ENCODE measurements at regions not wholly inside any gene's neighbourhood (a gene's known extent, or its start where the extent isn't known, plus 50 kb on each side); places are given as distances from the start of the nearest gene placed in this dataset.

DNA sequence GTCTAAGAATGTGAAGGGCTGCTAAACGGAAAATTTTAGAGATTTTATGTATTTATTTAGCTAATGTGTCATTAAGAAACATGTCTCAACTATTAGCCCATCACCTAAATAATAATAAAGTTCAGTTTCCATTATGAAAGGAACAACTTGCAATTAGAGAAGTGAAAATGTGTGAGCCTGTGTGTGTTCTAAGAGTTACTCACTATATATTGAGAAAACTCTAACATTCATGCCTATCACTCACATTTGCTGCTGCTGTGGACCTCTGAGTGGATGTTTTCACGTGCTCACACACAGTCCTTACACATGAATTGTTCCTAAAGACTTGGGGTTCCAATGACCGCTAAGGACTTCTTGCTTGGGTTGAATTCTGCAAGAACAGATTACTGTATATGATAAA, 364.0 kb downstream of the TMA16 start:
- H2AK5ac ChIP-seq (ENCODE audit: low read length): no peak overlapping the region
- H3K79me2 ChIP-seq (ENCODE audit: control insufficient read depth, insufficient read depth, low read length): no peaks in the 10 kb centered on the region
- no peak for DNase-seq
- no peak overlapping the region for H3K18ac ChIP-seq (ENCODE audit: low read length)
- H4K8ac ChIP-seq (ENCODE audit: low read depth, low read length): no peak overlapping the region
- H3K4me2 ChIP-seq (ENCODE audit: low read length): no peak overlapping the region
- H2BK120ac ChIP-seq (ENCODE audit: low read depth, low read length): no peak overlapping the region
- WGBS (ENCODE audit: extremely low coverage, insufficient coverage, low lambda C conversion rate): no CpG with 5 or more reads among the region's 3 CpGs
- no peak overlapping the region for H3K4ac ChIP-seq (ENCODE audit: low read depth, low read length)
- no peak overlapping the region for H3K23ac ChIP-seq (ENCODE audit: low read length)
- no peaks in the 10 kb centered on the region for H3K27me3 ChIP-seq (ENCODE audit: insufficient read depth, low read length, poor library complexity)
- no peak overlapping the region for H3K9ac ChIP-seq (ENCODE audit: low read length)
- H2BK5ac ChIP-seq (ENCODE audit: low read length): no peak overlapping the region
- H3K4me1 ChIP-seq (ENCODE audit: control insufficient read depth, low read depth, low read length): no peaks in the 10 kb centered on the region
- H3K27ac ChIP-seq (ENCODE audit: low read depth, low read length): no peak overlapping the region
- H3K36me3 ChIP-seq (ENCODE audit: control insufficient read depth, insufficient read depth, low read length): no peaks in the 10 kb centered on the region
- no peak overlapping the region for H2BK15ac ChIP-seq (replicated peaks; ENCODE audit: low read depth)
- no peaks in the 10 kb centered on the region for H3K79me1 ChIP-seq (ENCODE audit: low read length)
- H3K4me3 ChIP-seq (ENCODE audit: low read length): no peak overlapping the region
- H3K56ac ChIP-seq (ENCODE audit: low read length): no peak overlapping the region
- no peak overlapping the region for H4K5ac ChIP-seq (ENCODE audit: low read length)

- no peaks in the 10 kb centered on the region for H3K79me1 ChIP-seq (ENCODE audit: low read length)
- no peak overlapping the region for H2BK15ac ChIP-seq (replicated peaks; ENCODE audit: low read depth)
- no peak overlapping the region for H2BK120ac ChIP-seq (ENCODE audit: low read depth, low read length)
- no peak overlapping the region for H3K9ac ChIP-seq (ENCODE audit: low read length)
- no peak overlapping the region for H3K4me3 ChIP-seq (ENCODE audit: low read length)
- no peaks in the 10 kb centered on the region for H3K36me3 ChIP-seq (ENCODE audit: control insufficient read depth, insufficient read depth, low read length)
- no peak overlapping the region for H3K18ac ChIP-seq (ENCODE audit: low read length)
- H4K8ac ChIP-seq (ENCODE audit: low read depth, low read length): no peak overlapping the region
- H3K4me2 ChIP-seq (ENCODE audit: low read length): no peak overlapping the region
- WGBS (ENCODE audit: extremely low coverage, insufficient coverage, low lambda C conversion rate): 100% methylated on average over 1 of the region's 2 CpGs
- no peaks in the 10 kb centered on the region for H3K79me2 ChIP-seq (ENCODE audit: control insufficient read depth, insufficient read depth, low read length)
- H3K27me3 ChIP-seq (ENCODE audit: insufficient read depth, low read length, poor library complexity): no peaks in the 10 kb centered on the region
- H2AK5ac ChIP-seq (ENCODE audit: low read length): no peak overlapping the region
- no peak overlapping the region for H3K23ac ChIP-seq (ENCODE audit: low read length)
- no peak overlapping the region for H4K5ac ChIP-seq (ENCODE audit: low read length)
- H2BK5ac ChIP-seq (ENCODE audit: low read length): no peak overlapping the region
- H3K56ac ChIP-seq (ENCODE audit: low read length): no peak overlapping the region
- no peaks in the 10 kb centered on the region for H3K4me1 ChIP-seq (ENCODE audit: control insufficient read depth, low read depth, low read length)
- no peak overlapping the region for H3K4ac ChIP-seq (ENCODE audit: low read depth, low read length)
- DNase-seq: no peak
- H3K27ac ChIP-seq (ENCODE audit: low read depth, low read length): no peak overlapping the region
Observed at GRCh38 chr4:163863082-163863481, 368.6 kb downstream of the TMA16 start.

- Histone ChIP-seq H4K5ac (ENCODE audit: low read length) (no peak overlapping the region), H3K56ac (ENCODE audit: low read length) (no peak overlapping the region), H3K9ac (ENCODE audit: low read length) (no peak overlapping the region), H3K36me3 (ENCODE audit: control insufficient read depth, insufficient read depth, low read length) (no peaks in the 10 kb centered on the region), H2BK15ac (replicated peaks; ENCODE audit: low read depth) (no peak overlapping the region), H3K4me2 (ENCODE audit: low read length) (no peak overlapping the region), H3K79me2 (ENCODE audit: control insufficient read depth, insufficient read depth, low read length) (no peaks in the 10 kb centered on the region), H4K8ac (ENCODE audit: low read depth, low read length) (no peak overlapping the region), H3K4ac (ENCODE audit: low read depth, low read length) (no peak overlapping the region), H2AK5ac (ENCODE audit: low read length) (no peak overlapping the region), H3K18ac (ENCODE audit: low read length) (no peak overlapping the region), H3K23ac (ENCODE audit: low read length) (no peak overlapping the region), H2BK120ac (ENCODE audit: low read depth, low read length) (no peak overlapping the region), H3K79me1 (ENCODE audit: low read length) (no peaks in the 10 kb centered on the region), H3K27ac (ENCODE audit: low read depth, low read length) (no peak overlapping the region), H3K27me3 (ENCODE audit: insufficient read depth, low read length, poor library complexity) (no peaks in the 10 kb centered on the region), H2BK5ac (ENCODE audit: low read length) (no peak overlapping the region), H3K4me1 (ENCODE audit: control insufficient read depth, low read depth, low read length) (no peaks in the 10 kb centered on the region), H3K4me3 (ENCODE audit: low read length) (no peak overlapping the region)
- no peak for DNase-seq
- no CpG with 5 or more reads among the region's 1 CpG for WGBS (ENCODE audit: extremely low coverage, insufficient coverage, low lambda C conversion rate)
Observed at GRCh38 chr4:163865010-163865409, 370.5 kb downstream of the TMA16 start.

DNA sequence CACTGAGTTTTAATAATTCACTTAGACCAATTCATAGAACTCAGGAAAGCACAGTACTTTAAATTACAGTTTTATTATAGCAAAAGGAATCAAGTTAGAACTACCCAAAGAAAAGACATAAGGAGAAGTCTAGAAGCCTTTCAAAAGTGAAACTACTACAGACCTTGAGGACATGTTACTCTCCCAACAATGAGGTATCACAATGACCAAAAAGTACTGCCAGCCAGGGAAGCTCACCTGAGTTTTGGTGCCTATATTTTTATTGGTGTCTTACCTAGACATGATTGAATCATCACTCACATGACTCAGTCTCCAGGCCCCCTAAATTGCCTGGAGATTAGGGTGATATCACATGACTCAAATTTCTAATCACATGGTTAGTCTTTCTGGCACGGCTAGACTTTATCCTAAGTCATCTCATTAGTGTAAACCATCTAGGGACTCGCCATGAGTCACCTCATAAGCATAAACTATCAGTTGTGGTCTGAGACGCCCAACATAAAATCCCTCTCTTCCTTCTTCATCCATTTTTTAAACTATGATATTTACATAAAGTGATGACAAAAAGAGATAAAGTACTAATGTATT, 372.3 kb downstream of the TMA16 start:
- Histone ChIP-seq H3K18ac (ENCODE audit: low read length) (no peak overlapping the region), H3K36me3 (ENCODE audit: control insufficient read depth, insufficient read depth, low read length) (no peaks in the 10 kb centered on the region), H3K9ac (ENCODE audit: low read length) (no peak overlapping the region), H3K27ac (ENCODE audit: low read depth, low read length) (no peak overlapping the region), H3K27me3 (ENCODE audit: insufficient read depth, low read length, poor library complexity) (no peaks in the 10 kb centered on the region), H3K23ac (ENCODE audit: low read length) (no peak overlapping the region), H3K79me1 (ENCODE audit: low read length) (no peaks in the 10 kb centered on the region), H3K4ac (ENCODE audit: low read depth, low read length) (no peak overlapping the region), H2BK120ac (ENCODE audit: low read depth, low read length) (no peak overlapping the region), H3K79me2 (ENCODE audit: control insufficient read depth, insufficient read depth, low read length) (no peaks in the 10 kb centered on the region), H4K8ac (ENCODE audit: low read depth, low read length) (no peak overlapping the region), H2AK5ac (ENCODE audit: low read length) (no peak overlapping the region), H2BK15ac (replicated peaks; ENCODE audit: low read depth) (no peak overlapping the region), H4K5ac (ENCODE audit: low read length) (no peak overlapping the region), H2BK5ac (ENCODE audit: low read length) (no peak overlapping the region), H3K4me3 (ENCODE audit: low read length) (no peak overlapping the region), H3K4me2 (ENCODE audit: low read length) (no peak overlapping the region), H3K56ac (ENCODE audit: low read length) (no peak overlapping the region), H3K4me1 (ENCODE audit: control insufficient read depth, low read depth, low read length) (no peaks in the 10 kb centered on the region)
- DNase-seq: peak; percentile 0
- WGBS (ENCODE audit: extremely low coverage, insufficient coverage, low lambda C conversion rate): no CpG with 5 or more reads among the region's 3 CpGs

DNA sequence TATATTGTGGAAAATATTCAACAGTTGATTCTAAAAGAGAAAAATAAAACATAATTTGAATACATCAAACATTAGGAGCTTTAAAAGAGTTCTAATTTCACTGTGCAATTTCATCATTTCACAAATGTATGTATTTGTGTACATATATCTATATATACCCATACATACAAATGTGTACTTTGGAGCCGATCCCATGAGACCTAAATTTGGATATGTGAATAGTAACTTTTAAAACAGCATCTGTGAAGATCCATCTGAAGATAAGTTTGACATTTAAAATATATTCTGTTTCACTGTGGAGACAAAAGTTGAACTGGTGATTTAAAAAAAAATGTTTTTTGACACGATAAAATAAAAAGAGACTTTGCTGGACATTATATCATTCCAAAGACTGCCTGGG, 374.0 kb downstream of the TMA16 start:
- H3K36me3 ChIP-seq (ENCODE audit: control insufficient read depth, insufficient read depth, low read length): no peaks in the 10 kb centered on the region
- H2BK5ac ChIP-seq (ENCODE audit: low read length): no peak overlapping the region
- no peak overlapping the region for H3K4me3 ChIP-seq (ENCODE audit: low read length)
- H3K23ac ChIP-seq (ENCODE audit: low read length): no peak overlapping the region
- H4K5ac ChIP-seq (ENCODE audit: low read length): no peak overlapping the region
- no peak overlapping the region for H4K8ac ChIP-seq (ENCODE audit: low read depth, low read length)
- no peak overlapping the region for H2BK15ac ChIP-seq (replicated peaks; ENCODE audit: low read depth)
- H2AK5ac ChIP-seq (ENCODE audit: low read length): no peak overlapping the region
- no peaks in the 10 kb centered on the region for H3K79me1 ChIP-seq (ENCODE audit: low read length)
- no peaks in the 10 kb centered on the region for H3K4me1 ChIP-seq (ENCODE audit: control insufficient read depth, low read depth, low read length)
- no peak overlapping the region for H2BK120ac ChIP-seq (ENCODE audit: low read depth, low read length)
- H3K27ac ChIP-seq (ENCODE audit: low read depth, low read length): no peak overlapping the region
- no peak overlapping the region for H3K56ac ChIP-seq (ENCODE audit: low read length)
- no peak overlapping the region for H3K18ac ChIP-seq (ENCODE audit: low read length)
- no peak overlapping the region for H3K4ac ChIP-seq (ENCODE audit: low read depth, low read length)
- H3K9ac ChIP-seq (ENCODE audit: low read length): no peak overlapping the region
- H3K79me2 ChIP-seq (ENCODE audit: control insufficient read depth, insufficient read depth, low read length): no peaks in the 10 kb centered on the region
- H3K4me2 ChIP-seq (ENCODE audit: low read length): no peak overlapping the region
- no peak for DNase-seq
- no peaks in the 10 kb centered on the region for H3K27me3 ChIP-seq (ENCODE audit: insufficient read depth, low read length, poor library complexity)
- WGBS (ENCODE audit: extremely low coverage, insufficient coverage, low lambda C conversion rate): no CpG with 5 or more reads among the region's 2 CpGs

DNA sequence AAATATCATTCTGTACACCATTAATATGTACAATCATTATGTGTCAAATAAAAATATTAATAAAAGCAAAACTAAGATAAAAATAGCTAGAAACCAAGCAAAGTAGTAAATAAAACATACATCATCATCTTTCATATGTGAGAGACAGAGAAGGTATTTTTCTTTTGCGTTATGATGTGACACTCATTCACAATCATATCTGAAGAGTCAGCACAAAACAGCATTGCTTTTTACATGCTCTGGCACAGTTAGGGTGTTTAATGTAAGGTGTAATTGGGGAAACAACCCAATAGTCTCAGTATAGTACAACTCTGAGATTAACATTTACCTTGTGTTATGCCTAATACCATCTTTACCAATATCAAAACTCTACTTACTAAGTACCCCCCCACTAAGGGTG, 376.6 kb downstream of the TMA16 start:
- Histone ChIP-seq H3K79me2 (ENCODE audit: control insufficient read depth, insufficient read depth, low read length) (no peaks in the 10 kb centered on the region), H3K9ac (ENCODE audit: low read length) (no peak overlapping the region), H3K4me2 (ENCODE audit: low read length) (no peak overlapping the region), H4K5ac (ENCODE audit: low read length) (no peak overlapping the region), H3K56ac (ENCODE audit: low read length) (no peak overlapping the region), H3K4me3 (ENCODE audit: low read length) (no peak overlapping the region), H4K8ac (ENCODE audit: low read depth, low read length) (no peak overlapping the region), H3K18ac (ENCODE audit: low read length) (no peak overlapping the region), H3K36me3 (ENCODE audit: control insufficient read depth, insufficient read depth, low read length) (no peaks in the 10 kb centered on the region), H2AK5ac (ENCODE audit: low read length) (no peak overlapping the region), H3K79me1 (ENCODE audit: low read length) (no peaks in the 10 kb centered on the region), H3K4ac (ENCODE audit: low read depth, low read length) (no peak overlapping the region), H2BK120ac (ENCODE audit: low read depth, low read length) (no peak overlapping the region), H3K27ac (ENCODE audit: low read depth, low read length) (no peak overlapping the region), H2BK5ac (ENCODE audit: low read length) (no peak overlapping the region), H3K27me3 (ENCODE audit: insufficient read depth, low read length, poor library complexity) (no peaks in the 10 kb centered on the region), H2BK15ac (replicated peaks; ENCODE audit: low read depth) (no peak overlapping the region), H3K4me1 (ENCODE audit: control insufficient read depth, low read depth, low read length) (no peaks in the 10 kb centered on the region), H3K23ac (ENCODE audit: low read length) (no peak overlapping the region)
- no peak for DNase-seq
- no CpG with 5 or more reads among the region's 1 CpG for WGBS (ENCODE audit: extremely low coverage, insufficient coverage, low lambda C conversion rate)
